K562 (cell line): ENCODE measurements at regions not wholly inside any gene's neighbourhood (a gene's known extent, or its start where the extent isn't known, plus 50 kb on each side); places are given as distances from the start of the nearest gene placed in this dataset.

Source experiments
- ATAC-seq: fragments of 200-7000 bp; cut with Tn5 transposase; 3 replicates; pipeline ENCODE4 v1.9.1; 2020; ENCODE audit warnings: moderate library complexity
- BruUV-seq: library from RNA; stranded (reverse); fragments of 400-500 nt; replicated peaks from 2 replicates; lab custom pipeline; 2021; lab: Mats Ljungman, UMichigan
- CTCF ChIA-PET: fragments of 300-600 bp; formaldehyde crosslinking; extraction: SDS; loops from one replicate; lab custom pipeline; 2021; ENCODE audit warnings: low intra/inter-chr PET ratio; lab: Yijun Ruan, JAX
- POLR2A ChIA-PET: fragments of 300-600, 350-650 bp; sonication (Branson Sonifier 250); formaldehyde crosslinking; extraction: SDS; loops from one replicate; lab custom pipeline; 2021; ENCODE audit warnings: antibody characterized with exemption, inconsistent platforms; lab: Yijun Ruan, JAX
- DNase-seq, 4 experiments: peaks; one replicate each; pipeline versions ENCODE4 v3.0.0 to v3.0.0-alpha.2; 2011 to 2018; ENCODE audit warnings: low spot score in 3 of 4, mixed read lengths in 3 of 4; ENCODE audit errors: extremely low read depth in 1 of 4
- FAIRE-seq: peaks from 2 replicates; lab custom pipeline; 2011; peaks lifted over from hg19 to GRCh38; lab: Jason Lieb, UNC
- H2AFZ ChIP-seq: 2 replicates; pipeline ENCODE4 v1.6.0; 2011; ENCODE audit warnings: low read depth, low read length, control low read depth, inconsistent platforms
- H3K27ac ChIP-seq: fragments of 200-600 bp; 3 replicates; pipeline ENCODE4 v1.8.0; 2011; ENCODE audit warnings: low read depth, mild to moderate bottlenecking, control low read depth, inconsistent platforms, low read length, moderate library complexity, mixed read lengths; ENCODE audit errors: extremely low read depth
- H3K27me3 ChIP-seq, 2 experiments: fragments of 300-600 bp in 1 of 2; 2 replicates in 1 of 2; 3 replicates in 1 of 2; pipeline versions ENCODE4 v1.6.0 to v1.8.0; 2011; ENCODE audit warnings: inconsistent platforms in 2 of 2, low read length in 2 of 2, mild to moderate bottlenecking in 1 of 2, mixed read lengths in 1 of 2, moderate library complexity in 1 of 2; ENCODE audit not compliant: control insufficient read depth in 2 of 2, insufficient read depth in 2 of 2
- H3K36me3 ChIP-seq: fragments of 300-600 bp; 3 replicates; pipeline ENCODE4 v1.8.0; 2011; ENCODE audit warnings: mild to moderate bottlenecking, low read length, inconsistent platforms; ENCODE audit not compliant: control insufficient read depth, insufficient read depth
- H3K4me1 ChIP-seq, 2 experiments: fragments of 200-600 bp in 1 of 2; replicated peaks in 1 of 2; 2 replicates in 1 of 2; 3 replicates in 1 of 2; pipeline versions ENCODE4 v1.5.1 to v1.8.0; 2011; ENCODE audit warnings: inconsistent platforms in 2 of 2, low read length in 2 of 2, mild to moderate bottlenecking in 1 of 2, mixed read lengths in 1 of 2, moderate library complexity in 1 of 2; ENCODE audit not compliant: control insufficient read depth in 2 of 2, insufficient read depth in 2 of 2
- H3K4me2 ChIP-seq: 2 replicates; pipeline ENCODE4 v1.6.1; 2011; ENCODE audit warnings: low read length, control low read depth, inconsistent platforms, mixed read lengths; ENCODE audit not compliant: insufficient read depth
- H3K4me3 ChIP-seq: fragments of 200-600 bp; sonication (generic), shearing (Covaris generic); 2 replicates; pipeline ENCODE4 v1.5.1; 2016; ENCODE audit warnings: control low read depth, inconsistent platforms
- H3K79me2 ChIP-seq: fragments of 200-600 bp; 3 replicates; pipeline ENCODE4 v1.8.0; 2011; ENCODE audit warnings: low read length, inconsistent platforms; ENCODE audit not compliant: control insufficient read depth, insufficient read depth
- H3K9ac ChIP-seq, 2 experiments: 2 replicates each; pipeline versions ENCODE4 v1.6.0 to v1.6.1; 2011; ENCODE audit warnings: low read depth in 2 of 2, low read length in 2 of 2, control low read depth in 1 of 2, inconsistent platforms in 1 of 2, mild to moderate bottlenecking in 1 of 2, mixed read lengths in 1 of 2; ENCODE audit not compliant: insufficient read depth in 1 of 2
- H3K9me1 ChIP-seq: one replicate; pipeline ENCODE4 v1.6.0; 2011; ENCODE audit warnings: inconsistent platforms, mild to moderate bottlenecking, low read length, moderate library complexity; ENCODE audit not compliant: control insufficient read depth, insufficient read depth
- H3K9me3 ChIP-seq: replicated peaks from 2 replicates; pipeline ENCODE4 v1.5.1; 2011; ENCODE audit warnings: low read depth, low read length, inconsistent platforms; ENCODE audit not compliant: control insufficient read depth, insufficient read depth
- H4K20me1 ChIP-seq: replicated peaks from 2 replicates; pipeline ENCODE4 v1.6.1; 2011; ENCODE audit warnings: low read length, inconsistent platforms, mixed read lengths; ENCODE audit not compliant: control insufficient read depth, insufficient read depth
- CREB1 ChIP-seq, 2 experiments: sonication (generic) in 1 of 2; formaldehyde crosslinking in 1 of 2; IDR thresholded peaks; 2 replicates each; pipeline versions ENCODE4 v1.6.1 to v1.8.0; 2012 to 2022; ENCODE audit warnings: inconsistent platforms in 1 of 2, mild to moderate bottlenecking in 1 of 2, missing genetic modification reagents in 1 of 2, moderate library complexity in 1 of 2
- CREBBP ChIP-seq: IDR thresholded peaks from one replicate; pipeline ENCODE4 v1.6.1; 2012; ENCODE audit warnings: low read depth, mild to moderate bottlenecking, control low read depth, inconsistent platforms, low read length
- GATAD2A ChIP-seq: fragments of 450-650 bp; IDR thresholded peaks from 2 replicates; pipeline ENCODE4 v1.6.1; 2017
- MAZ ChIP-seq, 2 experiments: fragments of 450-650 bp in 1 of 2; sonication (generic) in 1 of 2; formaldehyde crosslinking; IDR thresholded peaks in 1 of 2; conservative IDR thresholded peaks in 1 of 2; 2 replicates each; pipeline versions ENCODE4 v1.4.0 to v1.5.0; 2020; ENCODE audit warnings: mild to moderate bottlenecking in 1 of 2, missing genetic modification reagents in 1 of 2
- SIN3B ChIP-seq: fragments of 450-650 bp; IDR thresholded peaks from 2 replicates; pipeline ENCODE4 v1.6.1; 2017; ENCODE audit warnings: low read depth, mild to moderate bottlenecking, moderate library complexity
- SRSF9 ChIP-seq: fragments of 200-400 bp; formaldehyde crosslinking; IDR thresholded peaks from 2 replicates; pipeline ENCODE4 v1.6.1; 2017; ENCODE audit warnings: low read depth, low read length, borderline replicate concordance
- TRIM24 ChIP-seq, 2 experiments: fragments of 450-650 bp; IDR thresholded peaks; 2 replicates each; pipeline ENCODE4 v1.6.1; 2016
- ZFP1 ChIP-seq: fragments of 450-650 bp; formaldehyde crosslinking; IDR thresholded peaks from 2 replicates; pipeline ENCODE4 v1.4.0; 2020; ENCODE audit warnings: mild to moderate bottlenecking, mixed read lengths
- ZNF511 ChIP-seq: sonication (generic); formaldehyde crosslinking; IDR thresholded peaks from 2 replicates; pipeline ENCODE4 v1.8.0; 2022; ENCODE audit warnings: mild to moderate bottlenecking, missing genetic modification reagents
- ZNF655 ChIP-seq: fragments of 250-450 bp; sonication (Bioruptor Pico); IDR thresholded peaks from 2 replicates; pipeline ENCODE4 v1.5.0; 2021
- WGBS: fragments of 100-300 bp; shearing (Covaris generic); methylation state at CpG from one replicate; pipeline ENCODE4 v1.1.6; 2016; ENCODE audit warnings: low coverage, mixed read lengths; ENCODE audit not compliant: insufficient coverage; ENCODE audit errors: missing lambda C conversion rate; 5-methylcytosine and 5-hydroxymethylcytosine counted together
- in situ Hi-C: fragments of 300-500 bp; cut with MboI; formaldehyde crosslinking; loops from 4 replicates; pipeline ENCODE4 v1.15.0; 2018; ENCODE audit warnings: inconsistent platforms, mixed read lengths
- intact Hi-C: fragments of 100-400 bp; cut with micrococcal nuclease; formaldehyde crosslinking; loops from 2 replicates; pipeline ENCODE4 v1.14.2; 2022
- TF ChIP-seq, protein P1 (sequence below): sonication (generic); formaldehyde crosslinking; IDR thresholded peaks from 2 replicates; pipeline ENCODE4 v1.8.0; 2022; ENCODE audit warnings: mild to moderate bottlenecking, missing genetic modification reagents
- TF ChIP-seq, protein P2 (sequence below): fragments of 450-650 bp; IDR thresholded peaks from 2 replicates; pipeline ENCODE4 v1.6.1; 2017; ENCODE audit warnings: antibody characterized with exemption, mild to moderate bottlenecking

GRCh38 chr14:42228611-42229010 lies 621.9 kb downstream of the LRFN5 start:
- H3K4me3 ChIP-seq: no peak overlapping the region
- H2AFZ ChIP-seq: no peak overlapping the region
- no peaks in the 10 kb centered on the region for H3K27me3 ChIP-seq
- H3K9ac ChIP-seq: no peak overlapping the region
- H3K9me3 ChIP-seq: no peaks in the 10 kb centered on the region
- no peaks in the 10 kb centered on the region for H3K79me2 ChIP-seq
- CTCF ChIA-PET: no interaction called here
- POLR2A ChIA-PET: no interaction called here
- H3K4me2 ChIP-seq: no peak overlapping the region
- ATAC-seq (no peak), DNase-seq (no peak), FAIRE-seq (no peak)
- in situ Hi-C loops: no loop called here
- H3K36me3 ChIP-seq: no peaks in the 10 kb centered on the region
- H4K20me1 ChIP-seq: no peaks in the 10 kb centered on the region
- no peaks in the 10 kb centered on the region for H3K9me1 ChIP-seq
- intact Hi-C loops: no loop called here
- no TSS peak for BruUV-seq
- H3K27ac ChIP-seq: no peak overlapping the region
- H3K4me1 ChIP-seq: no peaks in the 10 kb centered on the region
- WGBS: 0% methylated on average over 2 of the region's 7 CpGs
- TF ChIP-seq ZFP1 (CRISPR knock-in tag): no peak
- no peak for TF ChIP-seq CREB1 (IDR thresholded peaks at IDR 0.05)
- TF ChIP-seq CREB1 (CRISPR knock-in tag; IDR thresholded peaks at IDR 0.05): no peak
- TF ChIP-seq, protein P1, sequence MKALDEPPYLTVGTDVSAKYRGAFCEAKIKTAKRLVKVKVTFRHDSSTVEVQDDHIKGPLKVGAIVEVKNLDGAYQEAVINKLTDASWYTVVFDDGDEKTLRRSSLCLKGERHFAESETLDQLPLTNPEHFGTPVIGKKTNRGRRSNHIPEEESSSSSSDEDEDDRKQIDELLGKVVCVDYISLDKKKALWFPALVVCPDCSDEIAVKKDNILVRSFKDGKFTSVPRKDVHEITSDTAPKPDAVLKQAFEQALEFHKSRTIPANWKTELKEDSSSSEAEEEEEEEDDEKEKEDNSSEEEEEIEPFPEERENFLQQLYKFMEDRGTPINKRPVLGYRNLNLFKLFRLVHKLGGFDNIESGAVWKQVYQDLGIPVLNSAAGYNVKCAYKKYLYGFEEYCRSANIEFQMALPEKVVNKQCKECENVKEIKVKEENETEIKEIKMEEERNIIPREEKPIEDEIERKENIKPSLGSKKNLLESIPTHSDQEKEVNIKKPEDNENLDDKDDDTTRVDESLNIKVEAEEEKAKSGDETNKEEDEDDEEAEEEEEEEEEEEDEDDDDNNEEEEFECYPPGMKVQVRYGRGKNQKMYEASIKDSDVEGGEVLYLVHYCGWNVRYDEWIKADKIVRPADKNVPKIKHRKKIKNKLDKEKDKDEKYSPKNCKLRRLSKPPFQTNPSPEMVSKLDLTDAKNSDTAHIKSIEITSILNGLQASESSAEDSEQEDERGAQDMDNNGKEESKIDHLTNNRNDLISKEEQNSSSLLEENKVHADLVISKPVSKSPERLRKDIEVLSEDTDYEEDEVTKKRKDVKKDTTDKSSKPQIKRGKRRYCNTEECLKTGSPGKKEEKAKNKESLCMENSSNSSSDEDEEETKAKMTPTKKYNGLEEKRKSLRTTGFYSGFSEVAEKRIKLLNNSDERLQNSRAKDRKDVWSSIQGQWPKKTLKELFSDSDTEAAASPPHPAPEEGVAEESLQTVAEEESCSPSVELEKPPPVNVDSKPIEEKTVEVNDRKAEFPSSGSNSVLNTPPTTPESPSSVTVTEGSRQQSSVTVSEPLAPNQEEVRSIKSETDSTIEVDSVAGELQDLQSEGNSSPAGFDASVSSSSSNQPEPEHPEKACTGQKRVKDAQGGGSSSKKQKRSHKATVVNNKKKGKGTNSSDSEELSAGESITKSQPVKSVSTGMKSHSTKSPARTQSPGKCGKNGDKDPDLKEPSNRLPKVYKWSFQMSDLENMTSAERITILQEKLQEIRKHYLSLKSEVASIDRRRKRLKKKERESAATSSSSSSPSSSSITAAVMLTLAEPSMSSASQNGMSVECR (CRISPR knock-in tag): no peak
- TF ChIP-seq GATAD2A: no peak
- TF ChIP-seq MAZ (CRISPR knock-in tag; conservative IDR thresholded peaks at IDR 0.05 in 1 of 2, IDR thresholded peaks at IDR 0.05 in 1 of 2): no peak
- TF ChIP-seq ZNF511: no peak
- TF ChIP-seq SIN3B: no peak
- no peak for TF ChIP-seq CREBBP
- TF ChIP-seq, protein P2, sequence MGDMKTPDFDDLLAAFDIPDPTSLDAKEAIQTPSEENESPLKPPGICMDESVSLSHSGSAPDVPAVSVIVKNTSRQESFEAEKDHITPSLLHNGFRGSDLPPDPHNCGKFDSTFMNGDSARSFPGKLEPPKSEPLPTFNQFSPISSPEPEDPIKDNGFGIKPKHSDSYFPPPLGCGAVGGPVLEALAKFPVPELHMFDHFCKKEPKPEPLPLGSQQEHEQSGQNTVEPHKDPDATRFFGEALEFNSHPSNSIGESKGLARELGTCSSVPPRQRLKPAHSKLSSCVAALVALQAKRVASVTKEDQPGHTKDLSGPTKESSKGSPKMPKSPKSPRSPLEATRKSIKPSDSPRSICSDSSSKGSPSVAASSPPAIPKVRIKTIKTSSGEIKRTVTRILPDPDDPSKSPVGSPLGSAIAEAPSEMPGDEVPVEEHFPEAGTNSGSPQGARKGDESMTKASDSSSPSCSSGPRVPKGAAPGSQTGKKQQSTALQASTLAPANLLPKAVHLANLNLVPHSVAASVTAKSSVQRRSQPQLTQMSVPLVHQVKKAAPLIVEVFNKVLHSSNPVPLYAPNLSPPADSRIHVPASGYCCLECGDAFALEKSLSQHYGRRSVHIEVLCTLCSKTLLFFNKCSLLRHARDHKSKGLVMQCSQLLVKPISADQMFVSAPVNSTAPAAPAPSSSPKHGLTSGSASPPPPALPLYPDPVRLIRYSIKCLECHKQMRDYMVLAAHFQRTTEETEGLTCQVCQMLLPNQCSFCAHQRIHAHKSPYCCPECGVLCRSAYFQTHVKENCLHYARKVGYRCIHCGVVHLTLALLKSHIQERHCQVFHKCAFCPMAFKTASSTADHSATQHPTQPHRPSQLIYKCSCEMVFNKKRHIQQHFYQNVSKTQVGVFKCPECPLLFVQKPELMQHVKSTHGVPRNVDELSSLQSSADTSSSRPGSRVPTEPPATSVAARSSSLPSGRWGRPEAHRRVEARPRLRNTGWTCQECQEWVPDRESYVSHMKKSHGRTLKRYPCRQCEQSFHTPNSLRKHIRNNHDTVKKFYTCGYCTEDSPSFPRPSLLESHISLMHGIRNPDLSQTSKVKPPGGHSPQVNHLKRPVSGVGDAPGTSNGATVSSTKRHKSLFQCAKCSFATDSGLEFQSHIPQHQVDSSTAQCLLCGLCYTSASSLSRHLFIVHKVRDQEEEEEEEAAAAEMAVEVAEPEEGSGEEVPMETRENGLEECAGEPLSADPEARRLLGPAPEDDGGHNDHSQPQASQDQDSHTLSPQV: no peak
- TF ChIP-seq TRIM24 (IDR thresholded peaks at IDR 0.05): no peak
- TF ChIP-seq SRSF9: no peak
- TF ChIP-seq ZNF655 (CRISPR knock-in tag): no peak
